A549 (cell line): ENCODE measurements at regions not wholly inside any gene's neighbourhood (a gene's known extent, or its start where the extent isn't known, plus 50 kb on each side); places are given as distances from the start of the nearest gene placed in this dataset.

Experiments used
- ATAC-seq, 2 experiments: fragments of 200-7000 bp in 1 of 2; fragments of >200 bp in 1 of 2; cut with Nextera tagmentation in 1 of 2; cut with Tn5 transposase in 1 of 2; 3 replicates each; pipeline versions ENCODE4 v1.8.0 to v1.9.1; 2018 to 2020; ENCODE audit warnings: mild to moderate bottlenecking in 1 of 2, moderate library complexity in 1 of 2
- CTCF ChIA-PET: fragments of 300-600 bp; sonication (Branson Sonifier 250); formaldehyde crosslinking; extraction: SDS; loops from one replicate; lab custom pipeline; 2021; ENCODE audit warnings: antibody characterized with exemption, inconsistent platforms; lab: Yijun Ruan, JAX
- POLR2A ChIA-PET: fragments of 350-600 bp; formaldehyde crosslinking; extraction: SDS; loops from one replicate; lab custom pipeline; 2021; ENCODE audit warnings: antibody characterized with exemption, inconsistent platforms; lab: Yijun Ruan, JAX
- DNase-seq, 2 experiments: peaks; one replicate each; pipeline versions ENCODE4 v3.0.0 to v3.0.0-alpha.2; 2011 to 2016; ENCODE audit warnings: low read depth in 1 of 2, low spot score in 1 of 2
- FAIRE-seq: peaks from 2 replicates; lab custom pipeline; 2011; peaks lifted over from hg19 to GRCh38; lab: Jason Lieb, UNC
- H3K27ac ChIP-seq, 2 experiments: fragments of >200 bp; sonication (Bioruptor Twin); formaldehyde crosslinking; 3 replicates each; pipeline ENCODE4 v1.5.1; 2016 to 2017
- H3K4me1 ChIP-seq: fragments of >200 bp; sonication (Bioruptor Twin); formaldehyde crosslinking; 3 replicates; pipeline ENCODE4 v1.6.1; 2016
- H3K4me2 ChIP-seq: fragments of >200 bp; sonication (Bioruptor Twin); formaldehyde crosslinking; 3 replicates; pipeline ENCODE4 v1.6.1; 2016
- H3K4me3 ChIP-seq: fragments of >200 bp; sonication (Bioruptor Twin); formaldehyde crosslinking; 3 replicates; pipeline ENCODE4 v1.5.1; 2016
- H3K9me3 ChIP-seq: fragments of >200 bp; sonication (Bioruptor Twin); formaldehyde crosslinking; 3 replicates; pipeline ENCODE4 v1.6.1; 2016
- CBX8 ChIP-seq: fragments of 200-600 bp; sonication (generic); IDR thresholded peaks from 2 replicates; pipeline ENCODE4 v1.6.1; 2016
- CHD4 ChIP-seq: fragments of 200-600 bp; sonication (generic); IDR thresholded peaks from 2 replicates; pipeline ENCODE4 v1.6.1; 2016; ENCODE audit warnings: antibody characterized with exemption, mild to moderate bottlenecking, borderline replicate concordance
- FOSB ChIP-seq: fragments of 250-450 bp; sonication (Bioruptor Pico); IDR thresholded peaks from 2 replicates; pipeline ENCODE4 v1.5.0; 2020; ENCODE audit warnings: mild to moderate bottlenecking, moderate library complexity
- FOSL2 ChIP-seq, 2 experiments: fragments of 450-650 bp in 1 of 2; fragments of >200 bp in 1 of 2; sonication (Bioruptor Twin) in 1 of 2; formaldehyde crosslinking; IDR thresholded peaks; 2 replicates each; pipeline versions ENCODE4 v1.5.0 to v1.6.1; 2016 to 2020; ENCODE audit warnings: mild to moderate bottlenecking in 1 of 2, moderate library complexity in 1 of 2
- HOXB13 ChIP-seq: fragments of 250-450 bp; sonication (Bioruptor Pico); IDR thresholded peaks from 2 replicates; pipeline ENCODE4 v1.5.0; 2020; ENCODE audit warnings: low read depth, mild to moderate bottlenecking, moderate library complexity
- HOXB5 ChIP-seq: fragments of 250-450 bp; sonication (Bioruptor Pico); IDR thresholded peaks from 2 replicates; pipeline ENCODE4 v1.5.0; 2020; ENCODE audit warnings: mild to moderate bottlenecking, moderate library complexity
- JUNB ChIP-seq: fragments of >200 bp; sonication (Bioruptor Twin); formaldehyde crosslinking; IDR thresholded peaks from 2 replicates; pipeline ENCODE4 v1.6.1; 2016
- KDM1A ChIP-seq: fragments of 200-600 bp; sonication (generic); IDR thresholded peaks from 2 replicates; pipeline ENCODE4 v1.6.1; 2016; ENCODE audit warnings: low read depth, mild to moderate bottlenecking
- MAX ChIP-seq: IDR thresholded peaks from 2 replicates; pipeline ENCODE4 v1.6.1; 2012
- MAZ ChIP-seq: fragments of 150-350 bp; IDR thresholded peaks from 2 replicates; pipeline ENCODE4 v1.6.1; 2014; ENCODE audit warnings: antibody characterized with exemption, low read depth, low read length, borderline replicate concordance
- NFE2L2 ChIP-seq: fragments of 150-350 bp; conservative IDR thresholded peaks from 2 replicates; pipeline ENCODE4 v1.6.1; 2014; ENCODE audit warnings: low read length
- NR3C1 ChIP-seq: fragments of >200 bp; sonication (Bioruptor Twin); formaldehyde crosslinking; IDR thresholded peaks from 3 replicates; pipeline ENCODE4 v1.6.1; 2017
- RARB ChIP-seq: fragments of 250-450 bp; sonication (Bioruptor Pico); IDR thresholded peaks from 2 replicates; pipeline ENCODE4 v1.8.0; 2021; ENCODE audit warnings: mild to moderate bottlenecking, moderate library complexity
- RNF2 ChIP-seq: fragments of 200-600 bp; sonication (generic); IDR thresholded peaks from 2 replicates; pipeline ENCODE4 v1.6.1; 2016; ENCODE audit warnings: low read depth, mild to moderate bottlenecking, antibody characterized with exemption, moderate library complexity, borderline replicate concordance
- SMC3 ChIP-seq: fragments of >200 bp; sonication (Bioruptor Twin); formaldehyde crosslinking; IDR thresholded peaks from 3 replicates; pipeline ENCODE4 v1.6.1; 2018; ENCODE audit warnings: inconsistent platforms
- TP53 ChIP-seq: fragments of 250-450 bp; sonication (Bioruptor Pico); IDR thresholded peaks from 2 replicates; pipeline ENCODE4 v1.5.0; 2021; ENCODE audit warnings: mild to moderate bottlenecking, moderate library complexity
- USF2 ChIP-seq: fragments of 450-650 bp; IDR thresholded peaks from 2 replicates; pipeline ENCODE4 v1.6.1; 2014; ENCODE audit warnings: antibody characterized with exemption
- ZC3H11A ChIP-seq: fragments of 450-650 bp; IDR thresholded peaks from 2 replicates; pipeline ENCODE4 v1.6.1; 2014; ENCODE audit warnings: antibody characterized with exemption, mild to moderate bottlenecking
- WGBS: methylation state at CpG from one replicate; pipeline ENCODE4 v1.1.6; 2017; ENCODE audit errors: missing lambda C conversion rate; 5-methylcytosine and 5-hydroxymethylcytosine counted together
- TF ChIP-seq, protein P1 (sequence below): fragments of 250-450 bp; sonication (Bioruptor Pico); IDR thresholded peaks from 2 replicates; pipeline ENCODE4 v1.5.0; 2020; ENCODE audit warnings: low read depth, mild to moderate bottlenecking, moderate library complexity

- WGBS = 62% methylated on average over 2 of the region's 2 CpGs
- no peak overlapping the region for H3K27ac ChIP-seq
- ChIA-PET POLR2A (no interaction called here), CTCF (interaction anchor here (0.6 to 1.2 kb wide), 2 partner anchors 12 to 23 kb away, joined by 3 to 4 read pairs; no protein-coding TSS in a partner anchor)
- ATAC-seq (no peak), FAIRE-seq (no peak), DNase-seq (no peak)
- peaks cover 10% of the 10 kb centered on the region; the same call in 1 of the 3 replicates for H3K4me1 ChIP-seq
- TF ChIP-seq MAZ (no peak), MAX (no peak), TP53 (CRISPR knock-in tag) (no peak), ZC3H11A (no peak), RARB (CRISPR knock-in tag) (no peak)
- H3K4me3 ChIP-seq = no peak overlapping the region
- no peak overlapping the region for H3K4me2 ChIP-seq
- H3K9me3 ChIP-seq = no peaks in the 10 kb centered on the region
Observed at GRCh38 chr1:209377995-209378394, 205.5 kb upstream of the CAMK1G start.

DNA sequence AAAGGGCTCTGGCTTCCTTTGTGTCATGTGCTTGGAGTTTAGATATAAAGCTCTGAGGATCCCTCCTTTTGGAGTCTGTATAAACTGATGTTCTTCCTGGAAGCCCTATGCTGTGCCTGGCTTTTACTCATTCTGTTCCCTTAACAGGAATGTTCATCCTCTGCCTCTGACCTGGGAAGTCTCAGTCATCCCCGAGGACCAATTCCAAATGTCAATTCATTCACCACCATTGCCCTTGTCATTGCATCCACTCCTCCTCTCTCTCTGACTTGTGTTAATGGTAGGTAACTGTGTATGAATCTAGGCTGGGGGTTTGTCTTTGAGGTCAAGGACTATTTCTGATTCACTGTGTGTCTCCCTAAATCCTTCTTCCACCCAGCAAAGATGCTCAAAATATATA, 204.2 kb upstream of the CAMK1G start:
- ChIA-PET CTCF (no interaction called here), POLR2A (no interaction called here)
- Histone ChIP-seq H3K4me2 (no peak overlapping the region), H3K27ac (no peak overlapping the region), H3K9me3 (no peaks in the 10 kb centered on the region)
- TF ChIP-seq JUNB = no peak
- TF ChIP-seq FOSB = no peak
- TF ChIP-seq, protein P1, sequence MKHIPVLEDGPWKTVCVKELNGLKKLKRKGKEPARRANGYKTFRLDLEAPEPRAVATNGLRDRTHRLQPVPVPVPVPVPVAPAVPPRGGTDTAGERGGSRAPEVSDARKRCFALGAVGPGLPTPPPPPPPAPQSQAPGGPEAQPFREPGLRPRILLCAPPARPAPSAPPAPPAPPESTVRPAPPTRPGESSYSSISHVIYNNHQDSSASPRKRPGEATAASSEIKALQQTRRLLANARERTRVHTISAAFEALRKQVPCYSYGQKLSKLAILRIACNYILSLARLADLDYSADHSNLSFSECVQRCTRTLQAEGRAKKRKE = no peak
- TF ChIP-seq NR3C1 = no peak
- TF ChIP-seq CBX8 = no peak
- no peak for TF ChIP-seq NFE2L2
- no peak for TF ChIP-seq HOXB13 (CRISPR knock-in tag)
- TF ChIP-seq, all 56 proteins: peak for 0
- no peak overlapping the region for H3K4me3 ChIP-seq
- peaks cover 10% of the 10 kb centered on the region; the same call in 1 of the 3 replicates for H3K4me1 ChIP-seq
- WGBS = 47% methylated on average over 1 of the region's 1 CpG
- no peak for ATAC-seq
- FAIRE-seq = no peak
- no peak for DNase-seq

DNA sequence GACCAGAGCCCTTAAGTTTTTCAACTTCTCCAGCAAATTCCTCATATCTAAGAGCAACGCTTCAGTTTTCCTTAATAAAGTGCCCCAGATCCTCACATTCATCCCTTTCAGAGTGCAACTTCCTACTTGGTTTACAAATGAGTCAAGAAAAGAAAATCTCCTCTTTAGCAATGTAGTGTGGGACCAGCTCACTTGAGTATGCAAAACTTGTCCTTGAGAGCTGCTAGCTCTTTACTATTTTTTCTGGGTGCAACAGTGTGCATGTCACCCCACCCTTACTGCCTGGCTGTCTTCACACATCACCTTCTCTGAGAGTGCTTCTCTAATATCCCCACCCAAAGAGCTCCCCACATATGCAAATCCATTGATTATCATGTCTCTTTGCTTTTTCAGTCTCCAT, 203.1 kb upstream of the CAMK1G start:
- H3K4me1 ChIP-seq = peaks cover 10% of the 10 kb centered on the region; the same call in 1 of the 3 replicates
- 23% methylated on average over 1 of the region's 1 CpG for WGBS
- no peak for DNase-seq
- ATAC-seq = no peak
- FAIRE-seq = no peak
- ChIA-PET POLR2A (no interaction called here), CTCF (no interaction called here)
- H3K9me3 ChIP-seq = no peaks in the 10 kb centered on the region
- no peak overlapping the region for H3K27ac ChIP-seq
- H3K4me2 ChIP-seq = no peak overlapping the region
- no peak overlapping the region for H3K4me3 ChIP-seq
- no peak for TF ChIP-seq USF2
- no peak for TF ChIP-seq RNF2
- no peak for TF ChIP-seq FOSL2 (IDR thresholded peaks at IDR 0.05)
- no peak for TF ChIP-seq FOSL2 (CRISPR knock-in tag; IDR thresholded peaks at IDR 0.05)
- no peak for TF ChIP-seq HOXB5 (CRISPR knock-in tag)
- no peak for TF ChIP-seq KDM1A
- no peak for TF ChIP-seq SMC3
- TF ChIP-seq NR3C1 = no peak
- no peak for TF ChIP-seq CHD4
- TF ChIP-seq TP53 (CRISPR knock-in tag) = no peak
